ENCODE measurements at regions not wholly inside any gene's neighbourhood (a gene's known extent, or its start where the extent isn't known, plus 50 kb on each side); places are given as distances from the start of the nearest gene placed in this dataset.
A peak's percentile ranks its signal among the peaks of the same experiment; 100 is the strongest.

- Histone ChIP-seq H3K4me2 (ENCODE audit: low read length) (no peak overlapping the region), H4K20me1 (ENCODE audit: low read length) (no peaks in the 10 kb centered on the region), H3K9me2 (replicated peaks; ENCODE audit: low read length) (no peaks in the 10 kb centered on the region), H3K36me3 (ENCODE audit: low read depth, low read length) (no peaks in the 10 kb centered on the region), H3K79me2 (ENCODE audit: low read length) (no peaks in the 10 kb centered on the region), H3K4me3 (ENCODE audit: low read length) (no peak overlapping the region), H3K27me3 (ENCODE audit: low read length) (no peaks in the 10 kb centered on the region), H3K9me3 (ENCODE audit: low read length) (no peaks in the 10 kb centered on the region), H3K27ac (ENCODE audit: low read length) (no peak overlapping the region), H3F3A (ENCODE audit: low read length, unreplicated experiment) (no peaks in the 10 kb centered on the region), H3K9ac (ENCODE audit: low read length) (no peak overlapping the region), H2AFZ (ENCODE audit: low read length) (no peak overlapping the region), H3K4me1 (ENCODE audit: insufficient read depth, low read length) (no peaks in the 10 kb centered on the region)
- BruUV-seq (replicated peaks), result no TSS peak
- ATAC-seq (no peak), DNase-seq (no peak)
- TF ChIP-seq CTCF (conservative IDR thresholded peaks at IDR 0.05; ENCODE audit: low read depth, low read length), result no peak
- TF ChIP-seq EZH2phosphoT487 (IDR thresholded peaks at IDR 0.05; ENCODE audit: borderline replicate concordance, low read length), result no peak
- no peak for TF ChIP-seq EZH2 (IDR thresholded peaks at IDR 0.05; ENCODE audit: low read length, unreplicated experiment)
- intact Hi-C loops (cut with micrococcal nuclease), result no loop called here
- ChIA-PET POLR2A (ENCODE audit: unreplicated experiment) (interaction anchor here (0.6 kb wide), 1 partner anchor 56 kb away, joined by 6 read pairs; no protein-coding TSS in a partner anchor), CTCF (no interaction called here)
Measured at GRCh38 chr2:82735336-82735735, 1723.7 kb downstream of the SUCLG1 start.

GRCh38 chr2:82731824-82732223 is 1727.3 kb downstream of the SUCLG1 start:
- intact Hi-C loops (cut with micrococcal nuclease), result no loop called here
- no peak overlapping the region for H3K27ac ChIP-seq (ENCODE audit: low read length)
- H3K36me3 ChIP-seq (ENCODE audit: low read depth, low read length), result no peaks in the 10 kb centered on the region
- H3K9ac ChIP-seq (ENCODE audit: low read length), result no peak overlapping the region
- ChIA-PET CTCF (interaction anchor here (0.7 kb wide), 1 partner anchor 34 kb away, joined by 5 read pairs; no protein-coding TSS in a partner anchor), POLR2A (ENCODE audit: unreplicated experiment) (no interaction called here)
- peak overlapping the region; percentile 35; the same call in 1 of the 2 replicates for H2AFZ ChIP-seq (ENCODE audit: low read length)
- BruUV-seq (replicated peaks), result no TSS peak
- H3K9me2 ChIP-seq (replicated peaks; ENCODE audit: low read length), result no peaks in the 10 kb centered on the region
- ATAC-seq (peak; percentile 74), DNase-seq (peak; percentile 11)
- H3K4me1 ChIP-seq (ENCODE audit: insufficient read depth, low read length), result no peaks in the 10 kb centered on the region
- no peaks in the 10 kb centered on the region for H4K20me1 ChIP-seq (ENCODE audit: low read length)
- no peaks in the 10 kb centered on the region for H3K9me3 ChIP-seq (ENCODE audit: low read length)
- no peaks in the 10 kb centered on the region for H3F3A ChIP-seq (ENCODE audit: low read length, unreplicated experiment)
- H3K27me3 ChIP-seq (ENCODE audit: low read length), result no peaks in the 10 kb centered on the region
- no peak overlapping the region for H3K4me2 ChIP-seq (ENCODE audit: low read length)
- TF ChIP-seq CTCF (conservative IDR thresholded peaks at IDR 0.05; ENCODE audit: low read depth, low read length) (no peak), EZH2 (IDR thresholded peaks at IDR 0.05; ENCODE audit: low read length, unreplicated experiment) (no peak), EZH2phosphoT487 (IDR thresholded peaks at IDR 0.05; ENCODE audit: borderline replicate concordance, low read length) (no peak)
- no peaks in the 10 kb centered on the region for H3K79me2 ChIP-seq (ENCODE audit: low read length)
- no peak overlapping the region for H3K4me3 ChIP-seq (ENCODE audit: low read length)

- H3K9ac ChIP-seq (ENCODE audit: low read length), result no peak overlapping the region
- ATAC-seq, result no peak
- H3F3A ChIP-seq (ENCODE audit: low read length, unreplicated experiment), result no peaks in the 10 kb centered on the region
- intact Hi-C loops (cut with micrococcal nuclease), result no loop called here
- no peak for DNase-seq
- H3K27me3 ChIP-seq (ENCODE audit: low read length), result no peaks in the 10 kb centered on the region
- no peak overlapping the region for H3K4me2 ChIP-seq (ENCODE audit: low read length)
- H3K36me3 ChIP-seq (ENCODE audit: low read depth, low read length), result no peaks in the 10 kb centered on the region
- BruUV-seq (replicated peaks), result no TSS peak
- no peaks in the 10 kb centered on the region for H3K4me1 ChIP-seq (ENCODE audit: insufficient read depth, low read length)
- ChIA-PET POLR2A (ENCODE audit: unreplicated experiment) (no interaction called here), CTCF (no interaction called here)
- no peaks in the 10 kb centered on the region for H3K9me3 ChIP-seq (ENCODE audit: low read length)
- H3K9me2 ChIP-seq (replicated peaks; ENCODE audit: low read length), result no peaks in the 10 kb centered on the region
- H3K4me3 ChIP-seq (ENCODE audit: low read length), result no peak overlapping the region
- H3K79me2 ChIP-seq (ENCODE audit: low read length), result no peaks in the 10 kb centered on the region
- no peak overlapping the region for H3K27ac ChIP-seq (ENCODE audit: low read length)
- no peak for TF ChIP-seq CTCF (conservative IDR thresholded peaks at IDR 0.05; ENCODE audit: low read depth, low read length)
- TF ChIP-seq EZH2phosphoT487 (IDR thresholded peaks at IDR 0.05; ENCODE audit: borderline replicate concordance, low read length), result no peak
- TF ChIP-seq EZH2 (IDR thresholded peaks at IDR 0.05; ENCODE audit: low read length, unreplicated experiment), result no peak
- H2AFZ ChIP-seq (ENCODE audit: low read length), result no peak overlapping the region
- no peaks in the 10 kb centered on the region for H4K20me1 ChIP-seq (ENCODE audit: low read length)
Measured at GRCh38 chr2:82730811-82731210, 1728.3 kb downstream of the SUCLG1 start.
